ENCODE measurements at regions not wholly inside any gene's neighbourhood (a gene's known extent, or its start where the extent isn't known, plus 50 kb on each side); places are given as distances from the start of the nearest gene placed in this dataset.

GRCh38 chr1:50305808-50306207 lies 117.4 kb downstream of the DMRTA2 start:
- Histone ChIP-seq H3K4me3 (no peak overlapping the region), H3K27ac (no peak overlapping the region)

DNA sequence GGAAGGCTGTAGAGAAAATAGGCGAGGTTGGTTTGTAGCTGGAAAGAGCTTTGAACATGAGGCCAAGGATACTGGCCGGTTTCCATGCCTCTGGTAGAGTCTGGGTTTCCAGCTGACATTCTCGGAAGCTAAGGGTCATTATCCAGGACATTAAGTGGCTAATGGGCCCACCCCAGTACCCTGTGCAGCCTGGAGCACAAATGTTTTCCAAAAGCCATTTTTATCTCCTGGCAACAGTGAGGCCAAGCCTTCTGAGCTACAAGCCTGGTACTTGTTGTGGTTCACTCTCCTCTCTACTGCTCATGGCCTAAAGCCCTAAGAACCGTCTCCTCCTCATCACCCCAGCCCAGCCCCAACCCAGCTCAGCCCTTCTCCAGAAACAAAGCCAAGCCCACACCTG lies 122.9 kb downstream of the DMRTA2 start:
- no peak overlapping the region for H3K4me3 ChIP-seq
- H3K27ac ChIP-seq, result no peak overlapping the region

GRCh38 chr1:50295566-50295965 lies 127.7 kb downstream of the DMRTA2 start:
- no peak overlapping the region for H3K27ac ChIP-seq
- no peak overlapping the region for H3K4me3 ChIP-seq

- Histone ChIP-seq H3K27ac (no peak overlapping the region), H3K4me3 (no peak overlapping the region)
Observed at GRCh38 chr1:50292276-50292675, 131.0 kb downstream of the DMRTA2 start.

GRCh38 chr1:50289495-50289894 lies 133.7 kb downstream of the DMRTA2 start:
- no peak overlapping the region for H3K4me3 ChIP-seq
- H3K27ac ChIP-seq, result no peak overlapping the region

DNA sequence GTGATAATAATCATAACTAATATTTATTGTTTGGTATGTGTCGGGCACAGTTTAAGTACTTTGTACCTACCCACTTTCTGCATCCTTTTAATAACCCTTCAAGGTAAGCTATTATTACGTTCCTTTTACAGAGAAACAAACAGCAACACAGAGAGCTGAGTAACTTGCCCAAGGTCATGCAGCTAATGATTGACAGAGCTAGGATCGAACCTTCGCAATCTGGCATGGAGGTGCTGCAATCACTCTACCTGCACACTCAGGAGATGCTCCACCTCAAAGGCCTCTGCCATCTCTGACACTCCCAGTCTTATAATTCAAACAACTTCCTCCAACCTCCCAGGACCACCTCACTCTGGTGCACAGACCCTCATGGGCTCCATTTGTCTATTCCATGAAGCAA lies 137.2 kb downstream of the DMRTA2 start:
- Histone ChIP-seq H3K4me3 (no peak overlapping the region), H3K27ac (no peak overlapping the region)

DNA sequence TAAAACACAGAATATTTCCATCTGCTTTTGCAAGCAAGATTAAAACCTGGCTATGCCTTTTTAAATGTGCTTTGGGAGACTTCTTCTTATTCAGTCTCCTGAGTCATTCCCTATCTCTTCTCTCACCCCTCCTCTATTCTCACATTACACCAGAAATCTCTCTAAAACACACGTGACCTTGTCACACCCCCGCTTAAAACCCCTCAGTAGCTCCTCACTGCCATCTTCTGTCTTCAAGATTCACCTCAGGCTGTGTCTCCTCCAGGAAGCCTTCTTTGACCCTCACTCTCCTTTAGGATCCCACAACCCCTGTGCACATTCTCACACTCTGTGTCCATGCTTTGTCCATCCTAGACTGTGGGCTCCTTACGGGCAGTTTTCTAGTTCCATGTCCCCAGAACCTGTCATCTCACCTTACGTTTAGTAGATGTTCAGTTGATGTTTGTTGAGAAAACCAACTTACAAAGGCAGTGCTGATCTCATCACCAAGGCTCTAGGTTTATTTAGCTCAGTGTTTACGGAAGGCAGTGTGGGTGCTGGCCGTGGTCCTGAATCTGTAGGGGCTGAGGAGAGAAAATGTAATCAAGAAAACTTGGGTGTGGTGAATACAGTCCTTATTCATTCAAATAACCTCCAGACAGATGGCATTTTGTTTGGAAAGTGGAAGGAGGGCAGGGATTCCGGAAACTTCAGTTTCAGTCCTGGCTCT lies 143.5 kb downstream of the DMRTA2 start:
- Histone ChIP-seq H3K27ac (no peak overlapping the region), H3K4me3 (no peak overlapping the region)

GRCh38 chr1:50278961-50279360 lies 144.3 kb downstream of the DMRTA2 start:
- Histone ChIP-seq H3K4me3 (no peak overlapping the region), H3K27ac (no peak overlapping the region)

GRCh38 chr1:50278410-50278809 lies 144.8 kb downstream of the DMRTA2 start:
- Histone ChIP-seq H3K27ac (no peak overlapping the region), H3K4me3 (no peak overlapping the region)

- H3K27ac ChIP-seq, result no peak overlapping the region
Observed at GRCh38 chr1:50275566-50275965, 147.7 kb downstream of the DMRTA2 start.

DNA sequence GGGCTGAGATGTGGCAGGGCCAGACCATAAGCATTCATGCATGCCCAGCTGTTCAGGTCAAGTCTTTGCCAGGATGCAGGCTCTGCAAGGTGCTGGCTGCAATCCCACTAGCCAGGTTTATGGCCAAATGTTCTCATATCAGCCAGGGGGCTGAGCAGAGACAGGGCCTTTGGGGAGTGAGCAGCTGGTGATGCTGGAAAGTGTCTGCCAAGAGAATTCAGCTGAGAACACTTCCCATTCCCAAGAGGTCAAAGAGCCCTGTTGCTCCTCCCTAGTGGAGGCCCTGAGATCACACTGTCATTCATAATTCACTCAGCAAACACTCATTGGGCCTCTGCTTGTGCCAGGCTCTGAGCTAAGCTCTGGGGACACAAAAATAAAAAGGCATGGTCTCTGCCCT lies 150.3 kb downstream of the DMRTA2 start:
- Histone ChIP-seq H3K4me3 (no peak overlapping the region), H3K27ac (no peak overlapping the region)

More at GRCh38 chr1:50275566-50275965, 147.7 kb downstream of the DMRTA2 start:
- H3K4me3 ChIP-seq, result no peak overlapping the region

DNA sequence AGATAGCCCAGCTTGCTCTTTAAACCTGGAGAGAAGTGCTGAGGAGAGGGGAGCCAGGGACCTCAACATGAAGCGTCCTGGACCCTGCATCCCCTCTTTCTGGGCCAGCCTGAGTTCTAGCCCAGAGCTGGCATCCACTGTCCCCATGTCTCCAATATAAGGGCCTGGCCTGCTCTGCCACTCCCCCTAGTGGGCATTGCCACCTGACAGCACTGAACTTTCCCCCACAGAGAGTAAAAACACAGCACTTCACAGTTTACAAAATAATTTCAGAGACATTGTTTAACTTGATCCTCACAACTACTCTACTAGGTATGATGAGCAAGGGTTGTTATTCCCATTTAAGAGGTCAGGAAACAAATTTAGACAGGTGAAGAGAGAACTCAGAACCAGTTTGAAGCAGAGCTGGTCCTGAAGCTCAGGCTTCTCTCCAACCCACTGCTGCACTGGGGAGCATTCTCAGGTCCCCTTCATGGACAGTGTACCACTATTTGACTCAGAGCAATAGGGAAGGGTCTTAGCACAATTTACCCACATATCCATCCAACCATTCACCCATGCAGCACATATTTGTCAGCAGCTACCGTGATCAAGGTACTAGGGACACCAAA lies 151.2 kb downstream of the DMRTA2 start:
- H3K27ac ChIP-seq, result no peak overlapping the region
- no peak overlapping the region for H3K4me3 ChIP-seq

GRCh38 chr1:50271337-50271736 lies 151.9 kb downstream of the DMRTA2 start:
- Histone ChIP-seq H3K27ac (no peak overlapping the region), H3K4me3 (no peak overlapping the region)

DNA sequence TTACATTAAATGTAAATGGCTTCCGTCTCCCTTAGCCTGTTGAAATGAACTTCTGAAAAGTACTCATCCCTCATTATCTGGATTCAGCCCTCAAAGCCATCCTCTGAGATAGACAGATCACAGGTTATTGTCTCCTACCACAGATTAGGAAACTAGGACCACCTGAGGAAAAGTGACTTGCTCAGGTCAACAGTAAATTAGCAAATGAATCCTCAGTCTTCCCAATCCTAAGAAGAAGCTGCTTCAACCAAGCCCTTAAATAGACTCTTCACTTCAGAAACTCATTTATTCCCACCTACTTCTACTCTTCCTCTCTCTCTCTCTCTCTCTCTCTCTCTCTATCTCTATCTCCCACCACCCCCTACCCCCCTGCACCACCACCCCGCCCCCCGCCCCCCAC lies 152.3 kb downstream of the DMRTA2 start:
- no peak overlapping the region for H3K4me3 ChIP-seq
- H3K27ac ChIP-seq, result no peak overlapping the region

DNA sequence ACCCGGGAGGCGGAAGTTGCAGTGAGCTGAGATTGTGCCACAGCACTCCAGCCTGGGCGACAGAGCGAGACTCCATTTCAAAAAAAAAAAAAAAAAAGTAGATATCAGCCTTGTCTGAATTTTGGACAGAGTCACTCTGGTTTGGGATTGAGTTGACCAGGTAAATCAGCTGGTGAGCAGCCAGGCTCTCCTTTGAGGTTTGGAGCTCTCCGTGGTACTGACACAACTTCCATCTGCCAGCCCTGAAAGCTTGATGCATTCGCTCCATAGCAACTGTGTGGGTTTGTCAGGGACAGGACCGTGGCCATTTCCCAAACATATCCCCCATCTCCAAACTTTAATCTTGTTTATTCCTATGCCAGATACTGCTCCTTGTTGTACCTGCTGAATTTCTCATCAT lies 155.2 kb downstream of the DMRTA2 start:
- Histone ChIP-seq H3K4me3 (no peak overlapping the region), H3K27ac (no peak overlapping the region)

GRCh38 chr1:50266509-50266908 lies 156.7 kb downstream of the DMRTA2 start:
- Histone ChIP-seq H3K27ac (peak overlapping the region in 1 of 21 experiments; percentile 38), H3K4me3 (no peak overlapping the region)

DNA sequence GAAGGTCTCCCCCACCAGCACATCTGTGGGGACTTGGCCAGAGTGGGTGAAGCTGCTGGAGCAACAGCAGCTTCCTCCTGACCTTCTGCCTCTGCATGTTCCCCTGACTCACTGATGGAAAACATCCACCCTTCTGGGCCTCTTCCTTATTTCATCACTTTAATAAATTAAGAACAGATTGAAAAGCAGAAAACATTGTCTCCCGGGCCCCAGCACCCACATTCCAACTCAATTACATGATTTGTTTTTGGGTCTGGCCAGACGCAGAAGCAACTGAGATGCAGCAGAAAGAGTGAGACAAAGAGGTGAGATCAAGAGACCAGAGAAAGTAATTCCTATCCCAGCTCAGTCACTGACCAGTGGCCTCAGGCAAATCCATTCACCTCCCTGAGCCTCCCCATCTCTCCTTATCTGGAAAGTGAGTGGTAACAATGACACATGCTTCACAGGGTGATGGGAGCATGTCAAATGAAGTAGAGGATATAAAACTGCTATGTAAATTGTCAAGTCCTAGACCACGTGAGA lies 157.1 kb downstream of the ELAVL4 start:
- Histone ChIP-seq H3K27ac (peak overlapping the region in 2 of 21 experiments; percentile 3 to 38), H3K4me3 (no peak overlapping the region)

- no peak overlapping the region for H3K27ac ChIP-seq
- H3K4me3 ChIP-seq, result no peak overlapping the region
Observed at GRCh38 chr1:50264590-50264989, 155.9 kb downstream of the ELAVL4 start.

DNA sequence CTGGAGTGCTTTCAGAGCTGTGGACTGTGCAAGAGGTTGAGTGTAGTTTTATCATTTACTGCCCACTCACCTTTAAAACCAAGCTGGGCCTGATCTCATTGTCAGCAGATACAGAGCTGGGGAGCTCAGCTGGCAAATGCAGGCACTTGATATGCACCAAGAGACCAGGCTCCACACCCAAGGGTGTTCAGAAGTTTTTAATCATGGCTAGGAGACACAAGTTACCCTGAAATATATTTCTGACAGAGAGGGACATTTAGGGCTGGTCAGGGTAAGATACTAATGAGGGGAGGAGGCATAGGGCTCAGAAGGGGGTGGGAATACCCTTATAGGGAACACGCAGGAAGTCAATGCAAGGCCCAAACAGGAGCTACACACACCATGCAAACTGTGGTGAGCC lies 153.7 kb downstream of the ELAVL4 start:
- H3K27ac ChIP-seq, result no peak overlapping the region

GRCh38 chr1:50261951-50262350 lies 153.2 kb downstream of the ELAVL4 start:
- Histone ChIP-seq H3K27ac (no peak overlapping the region), H3K4me3 (no peak overlapping the region)

More for the DNA sequence above, 153.7 kb downstream of the ELAVL4 start:
- H3K4me3 ChIP-seq, result no peak overlapping the region

DNA sequence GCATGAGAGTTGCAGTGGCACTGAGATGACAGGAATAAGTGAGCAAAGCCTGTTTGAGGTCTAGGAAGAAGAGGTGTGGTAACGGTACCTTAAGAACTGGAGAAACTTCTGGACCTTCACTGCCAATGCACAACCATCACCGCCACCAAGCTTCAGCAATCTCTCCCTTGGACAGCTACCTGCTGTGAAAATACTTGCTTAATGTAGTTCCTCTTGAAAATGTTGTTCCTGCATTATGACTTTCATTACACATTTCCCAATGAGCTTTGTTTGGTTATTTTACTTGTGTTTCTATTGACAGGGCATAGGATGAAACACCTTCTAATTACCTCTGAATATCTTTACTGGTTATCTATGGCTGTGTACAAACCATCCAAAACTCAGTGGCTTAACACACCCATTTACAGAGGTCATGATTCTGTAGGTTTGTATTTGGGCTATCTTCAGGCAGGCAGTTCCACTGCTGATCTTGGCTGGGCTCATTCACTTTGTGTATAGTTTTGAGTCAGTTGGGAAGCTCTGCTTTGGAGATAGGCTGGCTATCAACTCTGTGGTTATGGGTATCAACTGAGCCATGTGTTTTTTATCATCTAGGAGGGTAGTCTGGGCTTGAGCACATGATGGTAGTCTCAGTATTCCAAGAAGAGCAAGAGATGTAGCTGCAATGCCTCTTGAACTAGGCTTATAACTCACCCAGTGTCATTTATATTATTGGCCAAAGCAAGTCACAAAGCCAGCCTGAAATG lies 149.4 kb downstream of the ELAVL4 start:
- Histone ChIP-seq H3K27ac (no peak overlapping the region), H3K4me3 (no peak overlapping the region)
